Endometrium (tissue), 2 donors: ENCODE measurements at regions not wholly inside any gene's neighbourhood (a gene's known extent, or its start where the extent isn't known, plus 50 kb on each side); places are given as distances from the start of the nearest gene placed in this dataset.
"Not testable (repeated sequence)": the region's sequence is repeated elsewhere in the genome, so short reads cannot be mapped to it uniquely, and the experiment has no call there.

ENCODE experiments used
- FAIRE-seq: peaks from 2 replicates; lab custom pipeline; 2012; peaks lifted over from hg19 to GRCh38; lab: Jason Lieb, UNC
- donor health status: control.
- donor health status: control.

DNA sequence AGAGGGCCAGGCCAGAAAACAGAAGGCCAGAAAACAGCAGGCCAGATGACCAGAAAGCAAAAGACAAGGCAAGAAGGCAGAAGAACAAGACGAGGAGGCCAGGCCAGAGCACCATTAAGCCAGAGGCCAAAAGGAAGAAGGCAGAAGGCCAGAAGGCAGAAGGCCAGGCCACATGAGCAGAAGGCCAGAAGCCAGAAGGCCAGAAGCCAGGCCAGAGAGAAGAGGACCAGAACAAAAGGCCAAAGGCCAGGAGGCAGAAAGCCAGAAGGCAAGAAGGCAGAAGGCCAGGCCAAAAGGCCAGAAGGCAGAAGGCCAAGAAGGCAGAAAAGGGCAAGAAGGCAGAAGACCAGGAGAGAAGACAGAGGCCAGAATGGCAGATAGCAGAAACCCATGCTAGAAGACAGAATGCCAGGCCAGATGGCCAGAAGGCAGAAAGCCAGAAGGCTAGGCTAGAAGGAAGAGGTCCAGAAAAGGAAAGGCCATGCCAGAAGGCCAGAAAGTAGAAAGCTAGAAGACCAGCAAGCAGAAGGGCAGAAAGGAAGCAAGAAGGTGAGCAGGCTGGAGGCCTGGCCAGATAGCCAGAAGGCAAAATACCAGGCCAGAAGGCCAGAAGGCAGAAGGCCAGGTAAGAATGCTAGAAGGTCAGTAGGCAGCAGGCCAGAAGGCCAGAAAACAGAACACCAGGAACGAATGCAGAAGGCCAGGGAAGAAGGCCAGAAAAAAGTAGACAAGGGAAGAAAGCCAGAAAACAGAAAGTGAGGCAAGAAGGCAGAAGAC, 187.6 kb downstream of the TUBA3C start:
- FAIRE-seq = no peak

DNA sequence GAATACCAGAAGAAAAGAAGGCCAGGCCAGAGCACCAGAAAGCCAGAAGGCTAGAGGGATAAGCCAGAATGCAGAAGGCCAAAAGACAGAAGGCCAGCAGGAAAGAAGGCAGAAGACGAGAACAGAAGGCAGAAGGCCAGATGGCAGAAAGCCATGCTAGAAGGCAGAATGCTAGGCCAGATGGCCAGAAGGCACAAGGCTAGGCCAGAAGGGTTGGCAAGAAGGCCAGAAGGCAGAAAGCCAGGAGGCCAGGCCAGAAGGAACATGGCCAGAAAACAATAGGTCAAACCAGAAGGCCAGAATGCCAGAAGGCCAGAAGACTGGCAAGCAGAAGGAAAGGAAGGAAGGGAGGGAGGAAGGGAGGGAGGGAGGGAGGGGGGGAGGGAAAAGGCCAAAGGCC, 188.8 kb downstream of the TUBA3C start:
- no peak for FAIRE-seq

- FAIRE-seq = no peak
Measured at GRCh38 chr13:18991060-18991459, 190.6 kb downstream of the TUBA3C start.

GRCh38 chr13:18978447-18978846, 203.2 kb downstream of the TUBA3C start:
- FAIRE-seq = no peak

DNA sequence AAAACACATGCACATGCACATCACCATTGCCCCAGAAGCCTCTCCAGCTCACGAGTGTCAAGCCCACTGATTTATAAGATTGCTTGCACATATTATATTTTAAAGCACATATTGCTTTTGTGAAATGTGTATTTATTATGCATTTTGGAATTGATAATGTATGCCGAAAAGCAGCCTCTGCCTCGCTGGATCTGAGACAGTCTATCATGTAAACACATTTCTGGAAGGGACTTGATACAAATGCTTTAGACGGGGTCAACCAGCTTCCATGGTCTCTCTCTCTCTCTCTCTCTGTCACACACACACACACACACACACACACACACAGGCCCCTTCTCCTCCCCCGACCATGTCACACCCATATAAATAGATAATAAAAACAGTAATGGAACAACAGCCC, 203.8 kb downstream of the TUBA3C start:
- FAIRE-seq = no peak

DNA sequence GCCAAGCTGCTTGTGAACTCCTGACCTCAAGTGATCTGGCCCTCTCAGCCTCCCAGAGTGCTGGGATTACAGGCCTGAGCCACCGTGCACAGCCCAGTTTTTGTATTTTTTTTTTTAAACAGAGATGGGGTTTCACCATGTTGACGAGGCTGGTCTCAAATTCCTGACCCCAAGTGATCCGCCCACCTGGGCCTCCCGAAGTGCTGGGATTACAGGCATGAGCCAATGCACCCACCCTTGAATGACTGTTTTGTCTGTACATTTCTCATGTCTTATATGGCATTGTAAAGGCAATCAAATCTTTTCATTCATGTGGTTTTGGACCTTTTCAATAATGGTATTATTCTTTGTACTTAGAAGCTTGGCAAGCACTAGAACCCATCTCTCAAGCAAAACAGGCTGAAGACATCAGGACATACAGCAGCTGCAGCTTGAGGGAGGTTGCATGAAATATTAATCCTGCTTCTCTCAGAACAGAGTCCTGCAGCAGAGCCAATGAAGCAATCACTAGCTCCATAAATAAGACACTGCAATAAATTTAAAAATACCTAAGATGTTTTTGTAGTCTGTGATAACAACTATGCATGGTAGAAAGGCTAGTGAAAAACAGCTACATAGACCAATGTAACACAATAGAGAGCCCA, 209.9 kb downstream of the TUBA3C start:
- FAIRE-seq = no peak

DNA sequence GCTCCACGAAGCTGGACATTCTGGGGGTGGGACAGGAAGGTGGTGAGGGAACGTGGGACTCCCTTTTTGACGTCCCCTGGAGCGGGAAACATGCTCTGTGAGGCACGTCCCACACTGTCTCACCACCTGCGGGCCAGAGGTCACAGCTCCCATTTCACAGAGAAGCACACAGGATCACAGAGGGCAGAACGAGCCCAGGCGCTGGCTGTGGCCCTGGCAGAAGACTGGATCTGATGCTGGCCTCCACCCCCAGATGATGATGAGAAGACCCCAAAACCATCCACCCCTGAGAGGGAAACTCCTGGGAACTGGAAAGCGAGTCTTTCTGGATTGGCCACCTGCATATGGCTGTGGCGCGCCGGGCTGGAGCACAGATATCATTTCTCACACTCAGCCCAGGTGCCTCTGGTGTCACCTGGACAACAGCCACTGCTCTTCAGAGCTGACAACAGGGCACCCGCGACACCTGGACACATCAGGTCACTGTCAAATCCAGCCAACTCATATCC, 216.2 kb downstream of the TUBA3C start:
- FAIRE-seq = no peak

DNA sequence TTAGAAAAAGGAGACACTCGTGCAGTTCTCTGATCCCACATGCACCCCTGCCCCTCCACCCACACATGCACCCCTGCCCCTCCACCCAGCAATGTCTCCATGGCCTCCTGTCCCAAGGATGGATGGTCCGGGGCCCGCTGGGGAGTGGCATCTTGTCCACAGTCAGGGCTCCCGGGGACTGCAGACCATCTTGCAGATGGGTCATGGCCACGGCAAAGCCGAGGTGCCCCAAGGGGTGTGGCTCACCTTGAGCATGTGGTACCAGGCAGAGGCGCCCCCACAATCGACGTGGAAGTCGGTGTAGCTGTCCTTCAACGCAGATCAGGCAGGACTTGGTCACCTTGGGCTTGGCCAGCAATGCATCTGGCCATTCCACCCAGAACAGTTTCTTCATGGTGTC, 216.7 kb downstream of the TUBA3C start:
- FAIRE-seq = no peak

DNA sequence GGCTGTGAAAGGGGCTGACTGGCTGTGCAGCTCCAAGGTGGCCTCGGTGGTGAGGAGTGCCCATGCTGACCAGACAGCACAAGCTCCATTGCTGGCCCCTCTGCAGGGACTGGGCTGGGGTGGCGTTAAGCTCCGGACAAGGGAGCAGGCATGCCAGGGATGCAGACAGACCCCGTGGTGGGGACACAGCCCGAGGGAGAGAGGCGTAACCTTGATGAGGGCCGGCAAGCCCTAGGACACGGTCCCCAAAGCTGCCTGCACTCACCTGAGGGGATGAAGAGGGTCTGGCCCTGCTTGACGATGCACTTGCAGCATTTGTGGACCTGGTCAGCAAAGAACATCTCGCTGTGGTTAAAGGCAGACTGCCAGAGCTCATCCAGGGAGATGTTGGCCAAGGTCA, 217.9 kb downstream of the TUBA3C start:
- FAIRE-seq = not testable (repeated sequence)

DNA sequence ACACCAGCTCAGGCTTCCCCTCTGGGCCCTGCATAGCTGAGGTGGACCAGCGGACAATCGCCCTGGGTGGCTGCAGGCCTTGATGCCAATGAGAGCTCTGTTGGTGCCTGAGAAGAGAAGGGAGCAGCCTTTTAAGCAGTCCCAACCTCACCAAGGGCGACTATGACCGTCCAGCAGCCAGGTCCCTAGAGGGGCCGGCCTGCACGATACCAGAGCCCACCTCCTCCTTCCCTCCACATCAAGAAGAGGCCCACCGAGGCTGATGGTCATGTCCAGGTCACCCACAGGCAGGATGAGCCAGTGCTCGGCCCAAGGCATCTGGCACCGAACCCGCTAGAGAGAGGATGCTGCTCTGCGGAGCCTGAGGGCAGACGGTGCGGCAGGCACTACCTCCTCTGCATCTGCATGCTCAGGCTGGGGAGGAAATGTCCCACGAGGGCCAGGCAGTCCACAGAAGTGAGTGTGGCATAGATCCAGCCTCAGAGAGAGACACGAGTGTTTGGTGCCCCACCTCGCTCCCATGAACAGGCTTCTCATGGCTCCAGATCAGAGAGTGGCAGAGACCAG, 219.4 kb downstream of the TUBA3C start:
- FAIRE-seq = no peak

DNA sequence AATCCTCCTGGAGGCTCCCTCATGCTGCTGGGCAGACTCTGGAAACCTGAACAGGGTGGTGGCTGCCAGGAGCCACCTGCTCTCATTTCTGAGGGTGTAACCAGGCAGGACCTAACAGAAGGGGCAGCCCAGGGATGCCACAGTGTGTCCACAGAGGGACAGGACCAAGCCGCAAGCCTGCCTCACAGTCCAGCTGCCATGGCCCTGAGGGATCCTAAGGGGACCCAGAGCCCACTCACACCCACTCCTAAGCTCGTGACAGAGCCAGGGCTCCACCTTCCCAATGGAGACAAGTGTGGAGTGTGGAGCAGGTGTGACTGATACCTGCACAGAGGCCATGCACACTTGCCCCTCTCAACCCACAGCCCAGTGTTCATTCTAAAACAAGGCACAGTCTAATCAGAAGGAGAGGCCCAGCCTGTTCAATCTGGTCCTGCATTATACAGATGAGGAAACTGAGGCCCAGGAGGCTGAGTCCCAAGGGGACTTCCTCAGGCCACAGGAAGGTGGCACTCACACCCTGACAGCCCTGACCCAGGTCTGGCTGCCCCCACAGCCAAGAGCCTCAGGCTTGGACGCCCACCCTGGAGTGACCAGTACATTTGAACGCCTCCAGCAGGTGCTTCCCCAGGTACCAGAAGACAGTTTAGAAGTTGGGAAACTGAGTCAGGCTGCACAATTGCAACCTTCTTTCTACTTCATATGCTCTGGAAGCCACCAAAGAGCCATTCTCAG, 220.1 kb downstream of the TUBA3C start:
- FAIRE-seq = no peak

- no peak for FAIRE-seq
Measured at GRCh38 chr13:18960637-18961227, 220.9 kb downstream of the TUBA3C start.

DNA sequence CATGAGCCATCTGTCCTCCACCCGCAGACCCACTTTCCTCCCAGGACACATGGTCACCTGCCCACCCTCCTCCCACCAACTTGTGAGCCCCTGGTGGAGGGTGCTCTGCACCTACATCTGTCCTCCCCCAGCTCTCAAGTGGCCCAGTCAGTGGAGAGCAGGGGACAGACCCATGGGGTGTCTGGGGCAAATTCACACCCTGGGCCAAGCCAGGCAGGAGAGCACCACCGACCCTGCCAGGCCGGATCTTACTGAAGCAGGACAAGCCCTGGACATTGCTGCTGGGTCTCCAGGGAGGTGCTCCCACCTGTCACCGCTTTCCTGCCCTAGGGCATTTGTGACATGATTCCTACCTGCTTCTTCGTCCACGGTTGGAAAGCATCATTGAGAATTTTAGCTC, 221.6 kb downstream of the TUBA3C start:
- no peak for FAIRE-seq

DNA sequence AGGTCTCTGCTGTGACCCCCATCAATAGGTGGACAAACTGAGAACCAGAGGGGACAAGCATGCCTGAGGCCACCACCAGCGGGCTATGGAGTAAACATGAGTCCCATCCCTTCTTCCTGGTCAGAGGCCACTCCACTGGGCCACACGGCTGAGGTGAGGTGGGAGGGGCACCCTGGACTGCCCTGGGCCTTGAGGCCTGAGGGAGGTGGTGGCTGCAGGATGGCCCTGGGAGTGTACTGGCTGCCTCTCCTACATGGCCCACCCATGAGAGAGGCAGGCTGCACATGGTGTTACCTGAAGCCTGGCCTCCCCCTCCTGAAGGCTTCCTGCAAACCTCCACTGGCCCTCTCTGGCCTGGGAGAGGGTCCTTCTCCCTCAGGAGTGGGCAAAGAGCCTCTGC, 222.4 kb downstream of the TUBA3C start:
- no peak for FAIRE-seq

DNA sequence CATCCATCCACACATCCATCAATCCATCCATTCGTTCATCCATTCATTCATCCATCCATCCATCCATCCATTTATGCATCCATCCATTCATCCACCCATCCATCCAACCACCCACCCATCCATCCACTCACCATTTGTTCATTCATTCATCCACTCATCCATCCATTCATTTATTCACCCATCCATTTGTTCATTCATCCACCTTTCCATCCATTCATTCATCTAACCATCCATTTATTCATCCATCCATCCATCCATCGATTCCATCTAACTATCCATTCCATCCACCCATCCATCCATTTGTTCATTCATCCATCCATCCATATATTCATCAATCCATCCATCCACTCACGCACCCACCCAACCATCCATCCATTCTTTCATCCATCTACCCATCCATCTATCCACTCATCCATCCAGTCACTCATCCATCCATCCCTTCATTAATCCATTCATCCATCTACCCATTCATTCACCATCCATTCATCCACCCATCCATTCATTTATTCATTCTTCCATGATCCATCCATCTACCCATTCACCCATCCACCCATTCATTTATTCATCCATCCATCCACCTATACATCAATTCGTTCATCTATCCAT, 225.0 kb downstream of the TUBA3C start:
- FAIRE-seq = no peak

DNA sequence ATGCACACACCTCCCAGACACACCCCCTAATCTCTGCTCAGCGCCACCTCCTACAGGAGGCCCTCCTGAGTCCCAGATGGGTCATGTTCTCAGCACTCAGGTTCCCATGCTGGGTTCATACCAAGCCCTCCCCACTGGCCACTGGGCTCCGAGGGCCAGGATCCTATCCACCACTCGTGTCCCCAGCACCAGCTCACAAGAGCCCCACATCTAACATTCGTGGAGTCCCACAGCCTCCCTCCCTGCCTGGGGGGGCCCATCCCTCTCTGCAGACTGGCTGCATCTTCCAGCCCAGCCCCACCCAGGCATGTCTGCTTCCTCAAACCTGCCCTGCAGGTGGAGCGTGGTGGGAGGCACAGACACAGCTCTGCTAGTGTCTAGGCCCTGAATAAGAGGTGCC, 227.4 kb downstream of the TUBA3C start:
- no peak for FAIRE-seq

GRCh38 chr13:18953139-18953930, 228.3 kb downstream of the TUBA3C start:
- no peak for FAIRE-seq

GRCh38 chr13:18952225-18953016, 229.2 kb downstream of the TUBA3C start:
- FAIRE-seq = no peak

DNA sequence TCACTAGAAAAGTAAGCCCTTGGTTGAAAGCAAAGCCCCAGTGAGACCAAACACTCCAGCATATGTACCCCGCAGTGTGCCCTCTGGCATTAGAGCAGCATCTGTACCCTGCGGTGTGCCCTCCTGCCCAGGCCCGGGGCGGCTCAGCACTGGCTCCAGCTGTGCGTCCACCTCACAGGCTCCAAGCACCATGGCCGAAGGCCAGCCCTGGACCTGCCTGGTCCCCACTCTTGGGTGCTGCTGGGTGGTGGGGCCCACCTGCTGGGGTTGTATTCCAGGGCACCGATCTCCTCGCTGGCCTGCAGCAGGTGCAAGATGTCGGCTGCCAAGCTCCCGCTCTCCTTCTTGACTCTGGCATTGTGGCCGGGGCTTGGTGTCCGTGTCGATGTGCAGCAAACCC, 230.2 kb downstream of the TUBA3C start:
- FAIRE-seq = no peak

DNA sequence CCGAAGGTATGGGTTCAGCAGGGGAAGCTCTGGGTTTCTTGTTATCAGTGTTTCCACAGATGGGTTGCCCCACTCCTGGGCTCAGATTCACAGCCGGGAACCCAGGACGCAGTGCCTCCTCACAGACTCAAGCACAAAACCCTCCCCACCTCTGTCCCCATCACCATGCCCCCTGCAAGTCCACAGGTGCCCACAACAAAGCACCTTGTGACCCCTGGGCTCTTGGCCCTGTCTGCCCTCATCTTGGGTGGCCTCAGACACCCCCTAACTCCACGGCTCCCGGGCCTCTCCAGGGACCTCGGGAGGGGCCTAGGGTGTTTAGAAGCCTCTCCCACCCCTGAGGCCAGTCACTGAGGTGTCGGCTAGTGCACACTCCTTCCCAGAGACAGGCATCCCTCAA, 231.7 kb downstream of the TUBA3C start:
- no peak for FAIRE-seq

DNA sequence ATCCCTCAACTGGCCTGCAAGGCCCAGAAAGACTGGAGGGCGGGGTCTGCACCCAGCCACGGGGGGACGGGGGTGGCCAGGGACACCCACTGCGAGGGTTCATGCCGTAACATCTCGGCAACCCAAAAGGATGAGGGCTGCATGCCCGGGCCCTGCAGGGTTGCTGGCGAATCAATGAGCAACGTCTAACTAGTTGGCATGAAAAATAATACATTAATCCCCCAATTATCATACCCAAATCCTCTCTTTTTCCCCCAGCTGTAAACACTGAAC, 232.2 kb downstream of the TUBA3C start:
- FAIRE-seq = no peak
